Osteoblast (primary cell): ENCODE measurements at regions not wholly inside any gene's neighbourhood (a gene's known extent, or its start where the extent isn't known, plus 50 kb on each side); places are given as distances from the start of the nearest gene placed in this dataset. TPM values are rescaled to one million over a fixed set of nuclear protein-coding genes. Genes with fewer than 3 reads are reported as not detected.

Experiments used
- DNase-seq: peaks from one replicate; pipeline ENCODE4 v3.0.0; 2011; ENCODE audit warnings: low spot score, mixed read lengths; ENCODE audit not compliant: insufficient read length; ENCODE audit errors: missing footprints
- H2AFZ ChIP-seq: 2 replicates; pipeline ENCODE4 v1.6.0; 2011; ENCODE audit warnings: mild to moderate bottlenecking, low read length
- H3K27ac ChIP-seq: 2 replicates; pipeline ENCODE4 v1.5.1; 2011; ENCODE audit warnings: mild to moderate bottlenecking, low read depth, low read length, moderate library complexity
- H3K27me3 ChIP-seq: 2 replicates; pipeline ENCODE4 v1.6.0; 2012; ENCODE audit warnings: mild to moderate bottlenecking, control low read depth, inconsistent platforms, low read length, moderate library complexity; ENCODE audit not compliant: insufficient read depth
- H3K36me3 ChIP-seq: 2 replicates; pipeline ENCODE4 v1.5.1; 2011; ENCODE audit warnings: mild to moderate bottlenecking, low read length, control low read depth, moderate library complexity; ENCODE audit not compliant: insufficient read depth
- H3K4me1 ChIP-seq: 2 replicates; pipeline ENCODE4 v1.5.1; 2011; ENCODE audit warnings: mild to moderate bottlenecking, low read length, control low read depth, moderate library complexity; ENCODE audit not compliant: insufficient read depth
- H3K4me2 ChIP-seq: 2 replicates; pipeline ENCODE4 v1.6.0; 2011; ENCODE audit warnings: mild to moderate bottlenecking, low read length; ENCODE audit not compliant: insufficient read depth
- H3K4me3 ChIP-seq: fragments of 200-600 bp; sonication (generic); 3 replicates; pipeline ENCODE4 v1.5.1; 2012; ENCODE audit warnings: mild to moderate bottlenecking, low read length, inconsistent platforms; ENCODE audit not compliant: insufficient read depth
- H3K79me2 ChIP-seq: 2 replicates; pipeline ENCODE4 v1.6.0; 2012; ENCODE audit warnings: mild to moderate bottlenecking, low read length, control low read depth, inconsistent platforms; ENCODE audit not compliant: insufficient read depth
- H3K9me3 ChIP-seq: 2 replicates; pipeline ENCODE4 v1.5.1; 2011; ENCODE audit warnings: low read depth, low read length, control low read depth
- H4K20me1 ChIP-seq: 2 replicates; pipeline ENCODE4 v1.6.0; 2012; ENCODE audit warnings: mild to moderate bottlenecking, low read length, control low read depth; ENCODE audit not compliant: insufficient read depth
- CTCF ChIP-seq: IDR thresholded peaks from 2 replicates; pipeline ENCODE4 v1.5.1; 2011; ENCODE audit warnings: mild to moderate bottlenecking, low read depth, low read length, moderate library complexity; ENCODE audit errors: extremely low read depth
- small RNA-seq: library from RNA; depleted of rRNA; stranded (forward); fragments of <200 nt; gene quantifications from one replicate; pipeline ENCODE3, GENCODE V24; 2012

GRCh38 chr5:17160756-17161040 is 56.7 kb upstream of the BASP1 start:
- no peak for DNase-seq
- no peak overlapping the region for H2AFZ ChIP-seq
- no peak overlapping the region for H3K27ac ChIP-seq
- H3K79me2 ChIP-seq, result no peaks in the 10 kb centered on the region
- H3K4me3 ChIP-seq, result no peak overlapping the region
- no peaks in the 10 kb centered on the region for H3K27me3 ChIP-seq
- peaks cover 20% of the 10 kb centered on the region for H3K4me1 ChIP-seq
- H3K36me3 ChIP-seq, result no peaks in the 10 kb centered on the region
- no peaks in the 10 kb centered on the region for H3K9me3 ChIP-seq
- no peak overlapping the region for H3K4me2 ChIP-seq
- H4K20me1 ChIP-seq, result no peaks in the 10 kb centered on the region
- TF ChIP-seq CTCF, result no peak

GRCh38 chr5:17161662-17162061 is 55.8 kb upstream of the BASP1 start:
- H3K4me1 ChIP-seq, result peaks cover 17% of the 10 kb centered on the region

GRCh38 chr5:17163221-17163620 is 54.2 kb upstream of the BASP1 start:
- TF ChIP-seq CTCF, result no peak
- peaks cover 2% of the 10 kb centered on the region for H3K4me1 ChIP-seq
- no peaks in the 10 kb centered on the region for H4K20me1 ChIP-seq
- no peak overlapping the region for H3K4me2 ChIP-seq
- no peak for DNase-seq
- no peaks in the 10 kb centered on the region for H3K36me3 ChIP-seq
- H3K27ac ChIP-seq, result no peak overlapping the region
- H3K79me2 ChIP-seq, result no peaks in the 10 kb centered on the region
- no peaks in the 10 kb centered on the region for H3K27me3 ChIP-seq
- H2AFZ ChIP-seq, result no peak overlapping the region
- H3K9me3 ChIP-seq, result no peaks in the 10 kb centered on the region
- H3K4me3 ChIP-seq, result no peak overlapping the region

More at GRCh38 chr5:17161662-17162061, 55.8 kb upstream of the BASP1 start:
- no peak overlapping the region for H3K4me2 ChIP-seq
- H3K36me3 ChIP-seq, result no peaks in the 10 kb centered on the region
- H3K27me3 ChIP-seq, result no peaks in the 10 kb centered on the region
- H3K4me3 ChIP-seq, result no peak overlapping the region
- DNase-seq, result no peak
- no peaks in the 10 kb centered on the region for H3K9me3 ChIP-seq
- no peaks in the 10 kb centered on the region for H3K79me2 ChIP-seq
- H3K27ac ChIP-seq, result no peak overlapping the region
- H2AFZ ChIP-seq, result no peak overlapping the region
- TF ChIP-seq CTCF, result no peak
- H4K20me1 ChIP-seq, result no peaks in the 10 kb centered on the region

- Histone ChIP-seq H3K4me2 (no peak overlapping the region), H3K36me3 (no peaks in the 10 kb centered on the region), H3K9me3 (no peaks in the 10 kb centered on the region), H3K4me3 (no peak overlapping the region), H2AFZ (no peak overlapping the region), H4K20me1 (no peaks in the 10 kb centered on the region), H3K27me3 (no peaks in the 10 kb centered on the region), H3K4me1 (no peaks in the 10 kb centered on the region), H3K79me2 (no peaks in the 10 kb centered on the region), H3K27ac (no peak overlapping the region)
- no peak for TF ChIP-seq CTCF
- DNase-seq, result no peak
These were observed 50.1 kb upstream of the BASP1 start for GRCh38 chr5:17167171-17167891.

Small RNA genes in the stretch of these regions (small RNA-seq; reads per million reads assigned to genes)
- gene RF00019 (not detected), gene RNA5SP180 (not detected)
